ENCODE measurements at regions not wholly inside any gene's neighbourhood (a gene's known extent, or its start where the extent isn't known, plus 50 kb on each side); places are given as distances from the start of the nearest gene placed in this dataset.

GRCh38 chr20:7174554-7174953 lies 407.1 kb downstream of the BMP2 start:
- TF ChIP-seq TAF1 (IDR thresholded peaks at IDR 0.05; ENCODE audit: low read depth) = no peak
- TF ChIP-seq CREB1 (IDR thresholded peaks at IDR 0.05; ENCODE audit: low read depth) = no peak
- TF ChIP-seq NFIC (IDR thresholded peaks at IDR 0.05) = no peak
- TF ChIP-seq TEAD4 (IDR thresholded peaks at IDR 0.05) = no peak
- TF ChIP-seq RAD21 (IDR thresholded peaks at IDR 0.05; ENCODE audit: low read depth) = no peak
- TF ChIP-seq CEBPB (IDR thresholded peaks at IDR 0.05) = no peak
- no peak for TF ChIP-seq YY1 (IDR thresholded peaks at IDR 0.05; ENCODE audit: low read depth)
- no peak for TF ChIP-seq EGR1 (IDR thresholded peaks at IDR 0.05)
- TF ChIP-seq REST (IDR thresholded peaks at IDR 0.05; ENCODE audit: low read depth) = no peak
- TF ChIP-seq FOXM1 (IDR thresholded peaks at IDR 0.05; ENCODE audit: borderline replicate concordance, low read depth) = no peak
- TF ChIP-seq TCF12 (IDR thresholded peaks at IDR 0.05; ENCODE audit: low read depth) = no peak
- TF ChIP-seq EP300 (IDR thresholded peaks at IDR 0.05; ENCODE audit: borderline replicate concordance) = no peak
- TF ChIP-seq ZBTB7A (IDR thresholded peaks at IDR 0.05; ENCODE audit: low read depth) = no peak
- no peak for TF ChIP-seq USF1 (IDR thresholded peaks at IDR 0.05)
- no peak for TF ChIP-seq MAX (IDR thresholded peaks at IDR 0.05)

GRCh38 chr20:7178004-7178403 lies 410.5 kb downstream of the BMP2 start:
- no peak for TF ChIP-seq MAX (IDR thresholded peaks at IDR 0.05)
- TF ChIP-seq TCF12 (IDR thresholded peaks at IDR 0.05; ENCODE audit: low read depth) = no peak

- TF ChIP-seq ZBTB7A (IDR thresholded peaks at IDR 0.05; ENCODE audit: low read depth) = no peak
- no peak for TF ChIP-seq TAF1 (IDR thresholded peaks at IDR 0.05; ENCODE audit: low read depth)
- TF ChIP-seq REST (IDR thresholded peaks at IDR 0.05; ENCODE audit: low read depth) = no peak
- no peak for TF ChIP-seq TEAD4 (IDR thresholded peaks at IDR 0.05)
- TF ChIP-seq FOXM1 (IDR thresholded peaks at IDR 0.05; ENCODE audit: borderline replicate concordance, low read depth) = no peak
- no peak for TF ChIP-seq USF1 (IDR thresholded peaks at IDR 0.05)
- TF ChIP-seq EP300 (IDR thresholded peaks at IDR 0.05; ENCODE audit: borderline replicate concordance) = no peak
- TF ChIP-seq RAD21 (IDR thresholded peaks at IDR 0.05; ENCODE audit: low read depth) = no peak
- no peak for TF ChIP-seq CEBPB (IDR thresholded peaks at IDR 0.05)
- no peak for TF ChIP-seq MAX (IDR thresholded peaks at IDR 0.05)
- TF ChIP-seq CREB1 (IDR thresholded peaks at IDR 0.05; ENCODE audit: low read depth) = no peak
- TF ChIP-seq NFIC (IDR thresholded peaks at IDR 0.05) = no peak
- no peak for TF ChIP-seq TCF12 (IDR thresholded peaks at IDR 0.05; ENCODE audit: low read depth)
- TF ChIP-seq YY1 (IDR thresholded peaks at IDR 0.05; ENCODE audit: low read depth) = no peak
- TF ChIP-seq EGR1 (IDR thresholded peaks at IDR 0.05) = no peak
Observed at GRCh38 chr20:7180256-7181045, 413.0 kb downstream of the BMP2 start.

- TF ChIP-seq RAD21 (IDR thresholded peaks at IDR 0.05; ENCODE audit: low read depth) (no peak), USF1 (IDR thresholded peaks at IDR 0.05) (no peak), FOXM1 (IDR thresholded peaks at IDR 0.05; ENCODE audit: borderline replicate concordance, low read depth) (no peak), YY1 (IDR thresholded peaks at IDR 0.05; ENCODE audit: low read depth) (no peak), TCF12 (IDR thresholded peaks at IDR 0.05; ENCODE audit: low read depth) (no peak), MAX (IDR thresholded peaks at IDR 0.05) (no peak), REST (IDR thresholded peaks at IDR 0.05; ENCODE audit: low read depth) (no peak), ZBTB7A (IDR thresholded peaks at IDR 0.05; ENCODE audit: low read depth) (no peak), EGR1 (IDR thresholded peaks at IDR 0.05) (no peak), CREB1 (IDR thresholded peaks at IDR 0.05; ENCODE audit: low read depth) (no peak), TEAD4 (IDR thresholded peaks at IDR 0.05) (no peak), TAF1 (IDR thresholded peaks at IDR 0.05; ENCODE audit: low read depth) (no peak), NFIC (IDR thresholded peaks at IDR 0.05) (no peak), EP300 (IDR thresholded peaks at IDR 0.05; ENCODE audit: borderline replicate concordance) (no peak), CEBPB (IDR thresholded peaks at IDR 0.05) (no peak)
Observed at GRCh38 chr20:7189231-7189630, 421.7 kb downstream of the BMP2 start.
